Ishikawa (cell line): ENCODE measurements at regions not wholly inside any gene's neighbourhood (a gene's known extent, or its start where the extent isn't known, plus 50 kb on each side); places are given as distances from the start of the nearest gene placed in this dataset.

Source experiments
- EGR1 ChIP-seq: IDR thresholded peaks from 2 replicates; pipeline ENCODE4 v1.6.1; 2012
- EP300 ChIP-seq: IDR thresholded peaks from 2 replicates; pipeline ENCODE4 v1.6.1; 2012; ENCODE audit warnings: borderline replicate concordance
- FOXM1 ChIP-seq: IDR thresholded peaks from 2 replicates; pipeline ENCODE4 v1.6.1; 2012; ENCODE audit warnings: low read depth, borderline replicate concordance
- RAD21 ChIP-seq: IDR thresholded peaks from 2 replicates; pipeline ENCODE4 v1.6.1; 2012; ENCODE audit warnings: low read depth
- TAF1 ChIP-seq: IDR thresholded peaks from 2 replicates; pipeline ENCODE4 v1.6.1; 2012; ENCODE audit warnings: low read depth, mild to moderate bottlenecking
- TCF12 ChIP-seq: IDR thresholded peaks from 2 replicates; pipeline ENCODE4 v1.6.1; 2012; ENCODE audit warnings: low read depth
- TEAD4 ChIP-seq: IDR thresholded peaks from 2 replicates; pipeline ENCODE4 v1.6.1; 2012
- YY1 ChIP-seq: IDR thresholded peaks from 2 replicates; pipeline ENCODE4 v1.6.1; 2012; ENCODE audit warnings: low read depth
- ZBTB7A ChIP-seq: IDR thresholded peaks from 2 replicates; pipeline ENCODE4 v1.6.1; 2012; ENCODE audit warnings: low read depth
- TF ChIP-seq, protein P1 (sequence below): IDR thresholded peaks from 2 replicates; pipeline ENCODE4 v1.6.1; 2012
- TF ChIP-seq, protein P2 (sequence below): IDR thresholded peaks from 2 replicates; pipeline ENCODE4 v1.6.1; 2012; ENCODE audit warnings: low read depth, mild to moderate bottlenecking
- TF ChIP-seq, protein P3 (sequence below): IDR thresholded peaks from 2 replicates; pipeline ENCODE4 v1.6.1; 2012

- no peak for TF ChIP-seq TCF12
- no peak for TF ChIP-seq EGR1
- no peak for TF ChIP-seq RAD21
- TF ChIP-seq, protein P1, sequence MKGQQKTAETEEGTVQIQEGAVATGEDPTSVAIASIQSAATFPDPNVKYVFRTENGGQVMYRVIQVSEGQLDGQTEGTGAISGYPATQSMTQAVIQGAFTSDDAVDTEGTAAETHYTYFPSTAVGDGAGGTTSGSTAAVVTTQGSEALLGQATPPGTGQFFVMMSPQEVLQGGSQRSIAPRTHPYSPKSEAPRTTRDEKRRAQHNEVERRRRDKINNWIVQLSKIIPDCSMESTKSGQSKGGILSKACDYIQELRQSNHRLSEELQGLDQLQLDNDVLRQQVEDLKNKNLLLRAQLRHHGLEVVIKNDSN: no peak
- TF ChIP-seq, protein P2, sequence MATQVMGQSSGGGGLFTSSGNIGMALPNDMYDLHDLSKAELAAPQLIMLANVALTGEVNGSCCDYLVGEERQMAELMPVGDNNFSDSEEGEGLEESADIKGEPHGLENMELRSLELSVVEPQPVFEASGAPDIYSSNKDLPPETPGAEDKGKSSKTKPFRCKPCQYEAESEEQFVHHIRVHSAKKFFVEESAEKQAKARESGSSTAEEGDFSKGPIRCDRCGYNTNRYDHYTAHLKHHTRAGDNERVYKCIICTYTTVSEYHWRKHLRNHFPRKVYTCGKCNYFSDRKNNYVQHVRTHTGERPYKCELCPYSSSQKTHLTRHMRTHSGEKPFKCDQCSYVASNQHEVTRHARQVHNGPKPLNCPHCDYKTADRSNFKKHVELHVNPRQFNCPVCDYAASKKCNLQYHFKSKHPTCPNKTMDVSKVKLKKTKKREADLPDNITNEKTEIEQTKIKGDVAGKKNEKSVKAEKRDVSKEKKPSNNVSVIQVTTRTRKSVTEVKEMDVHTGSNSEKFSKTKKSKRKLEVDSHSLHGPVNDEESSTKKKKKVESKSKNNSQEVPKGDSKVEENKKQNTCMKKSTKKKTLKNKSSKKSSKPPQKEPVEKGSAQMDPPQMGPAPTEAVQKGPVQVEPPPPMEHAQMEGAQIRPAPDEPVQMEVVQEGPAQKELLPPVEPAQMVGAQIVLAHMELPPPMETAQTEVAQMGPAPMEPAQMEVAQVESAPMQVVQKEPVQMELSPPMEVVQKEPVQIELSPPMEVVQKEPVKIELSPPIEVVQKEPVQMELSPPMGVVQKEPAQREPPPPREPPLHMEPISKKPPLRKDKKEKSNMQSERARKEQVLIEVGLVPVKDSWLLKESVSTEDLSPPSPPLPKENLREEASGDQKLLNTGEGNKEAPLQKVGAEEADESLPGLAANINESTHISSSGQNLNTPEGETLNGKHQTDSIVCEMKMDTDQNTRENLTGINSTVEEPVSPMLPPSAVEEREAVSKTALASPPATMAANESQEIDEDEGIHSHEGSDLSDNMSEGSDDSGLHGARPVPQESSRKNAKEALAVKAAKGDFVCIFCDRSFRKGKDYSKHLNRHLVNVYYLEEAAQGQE: no peak
- no peak for TF ChIP-seq EP300
- TF ChIP-seq TEAD4: no peak
- TF ChIP-seq ZBTB7A: no peak
- TF ChIP-seq, protein P3, sequence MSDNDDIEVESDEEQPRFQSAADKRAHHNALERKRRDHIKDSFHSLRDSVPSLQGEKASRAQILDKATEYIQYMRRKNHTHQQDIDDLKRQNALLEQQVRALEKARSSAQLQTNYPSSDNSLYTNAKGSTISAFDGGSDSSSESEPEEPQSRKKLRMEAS: no peak
- no peak for TF ChIP-seq FOXM1
- no peak for TF ChIP-seq YY1
- no peak for TF ChIP-seq TAF1
Observed at GRCh38 chr5:103330875-103331274, 72.3 kb downstream of the MACIR start.
